A673 (cell line): ENCODE measurements at regions not wholly inside any gene's neighbourhood (a gene's known extent, or its start where the extent isn't known, plus 50 kb on each side); places are given as distances from the start of the nearest gene placed in this dataset.

Experiments used
- EZH2 ChIP-seq: fragments of 200-600 bp; sonication (generic); IDR thresholded peaks from 2 replicates; pipeline ENCODE4 v1.6.1; 2017; ENCODE audit warnings: borderline replicate concordance, low read depth, mild to moderate bottlenecking, mixed read lengths, antibody characterized with exemption, low read length; ENCODE audit not compliant: poor library complexity, severe bottlenecking
- TF ChIP-seq, protein P1 (sequence below): fragments of 300-800, 200-600 bp; sonication (generic); conservative IDR thresholded peaks from 2 replicates; pipeline ENCODE4 v1.5.1; 2017; ENCODE audit warnings: low read depth, mild to moderate bottlenecking, antibody characterized with exemption, low read length, moderate library complexity, mixed read lengths

DNA sequence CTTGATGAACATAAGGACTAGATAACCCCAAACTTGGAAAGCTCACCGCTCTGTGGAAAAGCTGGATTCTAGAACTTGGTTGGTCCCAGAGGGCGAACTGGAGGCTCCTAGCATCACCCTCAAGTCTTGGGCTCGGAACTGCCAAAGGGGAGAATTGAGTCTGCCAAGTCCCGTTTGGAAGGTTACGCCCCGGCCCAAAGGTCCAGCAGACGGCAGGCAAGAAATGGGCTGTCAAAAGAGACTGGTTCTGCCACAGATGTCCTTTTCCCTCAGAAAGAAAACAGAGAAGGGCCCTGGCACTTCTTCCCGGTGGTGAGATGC is 182.2 kb downstream of the ANAPC1 start:
- TF ChIP-seq EZH2: no peak
- TF ChIP-seq, protein P1, sequence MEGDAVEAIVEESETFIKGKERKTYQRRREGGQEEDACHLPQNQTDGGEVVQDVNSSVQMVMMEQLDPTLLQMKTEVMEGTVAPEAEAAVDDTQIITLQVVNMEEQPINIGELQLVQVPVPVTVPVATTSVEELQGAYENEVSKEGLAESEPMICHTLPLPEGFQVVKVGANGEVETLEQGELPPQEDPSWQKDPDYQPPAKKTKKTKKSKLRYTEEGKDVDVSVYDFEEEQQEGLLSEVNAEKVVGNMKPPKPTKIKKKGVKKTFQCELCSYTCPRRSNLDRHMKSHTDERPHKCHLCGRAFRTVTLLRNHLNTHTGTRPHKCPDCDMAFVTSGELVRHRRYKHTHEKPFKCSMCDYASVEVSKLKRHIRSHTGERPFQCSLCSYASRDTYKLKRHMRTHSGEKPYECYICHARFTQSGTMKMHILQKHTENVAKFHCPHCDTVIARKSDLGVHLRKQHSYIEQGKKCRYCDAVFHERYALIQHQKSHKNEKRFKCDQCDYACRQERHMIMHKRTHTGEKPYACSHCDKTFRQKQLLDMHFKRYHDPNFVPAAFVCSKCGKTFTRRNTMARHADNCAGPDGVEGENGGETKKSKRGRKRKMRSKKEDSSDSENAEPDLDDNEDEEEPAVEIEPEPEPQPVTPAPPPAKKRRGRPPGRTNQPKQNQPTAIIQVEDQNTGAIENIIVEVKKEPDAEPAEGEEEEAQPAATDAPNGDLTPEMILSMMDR: no peak
